PC-3 (cell line): ENCODE measurements at regions not wholly inside any gene's neighbourhood (a gene's known extent, or its start where the extent isn't known, plus 50 kb on each side); places are given as distances from the start of the nearest gene placed in this dataset.

ENCODE experiments used
- CTCF ChIP-seq: fragments of 300-600 bp; sonication (generic); conservative IDR thresholded peaks from 2 replicates; pipeline ENCODE4 v1.5.1; 2017; ENCODE audit warnings: antibody characterized with exemption, low read depth, mild to moderate bottlenecking, low read length
- EZH2 ChIP-seq: fragments of 300-600 bp; sonication (generic); IDR thresholded peaks from one replicate; pipeline ENCODE4 v1.6.1; 2017; ENCODE audit warnings: antibody characterized with exemption, mild to moderate bottlenecking, low read length; ENCODE audit not compliant: unreplicated experiment
- EZH2phosphoT487 ChIP-seq: fragments of 300-600 bp; sonication (generic); IDR thresholded peaks from 2 replicates; pipeline ENCODE4 v1.6.1; 2018; ENCODE audit warnings: mild to moderate bottlenecking, antibody characterized with exemption, low read length, borderline replicate concordance

- TF ChIP-seq CTCF (no peak), EZH2phosphoT487 (no peak), EZH2 (no peak)
Observed at GRCh38 chr12:56838621-56839488, 75.7 kb downstream of the HSD17B6 start.
